GM18507 (cell line): ENCODE measurements at regions not wholly inside any gene's neighbourhood (a gene's known extent, or its start where the extent isn't known, plus 50 kb on each side); places are given as distances from the start of the nearest gene placed in this dataset.

ENCODE experiments used
- DNase-seq: peaks from one replicate; pipeline ENCODE4 v3.0.0; 2011; ENCODE audit warnings: low read depth; ENCODE audit not compliant: insufficient read length; ENCODE audit errors: extremely low spot score
- FAIRE-seq: peaks from 2 replicates; lab custom pipeline; 2011; peaks lifted over from hg19 to GRCh38; lab: Jason Lieb, UNC

- FAIRE-seq (no peak), DNase-seq (no peak)
Measured at GRCh38 chr16:52812678-52813556, 239.8 kb downstream of the CHD9NB start.

GRCh38 chr16:52805559-52806168 lies 247.0 kb downstream of the CHD9NB start:
- no peak for FAIRE-seq
- DNase-seq, result no peak

- FAIRE-seq, result no peak
Measured at GRCh38 chr16:52800432-52800831, 252.3 kb downstream of the CHD9NB start.

GRCh38 chr16:52799149-52799548 lies 252.2 kb upstream of the TOX3 start:
- no peak for DNase-seq

More at GRCh38 chr16:52800432-52800831, 252.3 kb downstream of the CHD9NB start:
- no peak for DNase-seq

GRCh38 chr16:52787709-52788108 lies 240.8 kb upstream of the TOX3 start:
- DNase-seq, result no peak
- no peak for FAIRE-seq

More at GRCh38 chr16:52799149-52799548, 252.2 kb upstream of the TOX3 start:
- FAIRE-seq, result no peak

GRCh38 chr16:52786091-52786490 lies 239.1 kb upstream of the TOX3 start:
- no peak for FAIRE-seq
- DNase-seq, result no peak

- FAIRE-seq, result no peak
- DNase-seq, result no peak
Measured at GRCh38 chr16:52785653-52786052, 238.7 kb upstream of the TOX3 start.

- DNase-seq (no peak), FAIRE-seq (no peak)
Measured at GRCh38 chr16:52783616-52784015, 236.7 kb upstream of the TOX3 start.

- no peak for DNase-seq
- no peak for FAIRE-seq
Measured at GRCh38 chr16:52781005-52781630, 234.2 kb upstream of the TOX3 start.

- DNase-seq, result no peak
- FAIRE-seq, result no peak
Measured at GRCh38 chr16:52773026-52773425, 226.1 kb upstream of the TOX3 start.

GRCh38 chr16:52770828-52771227 lies 223.9 kb upstream of the TOX3 start:
- DNase-seq (no peak), FAIRE-seq (no peak)

- FAIRE-seq (no peak), DNase-seq (no peak)
Measured at GRCh38 chr16:52758473-52758855, 211.5 kb upstream of the TOX3 start.

- FAIRE-seq (no peak), DNase-seq (no peak)
Measured at GRCh38 chr16:52757746-52758472, 211.0 kb upstream of the TOX3 start.

- no peak for FAIRE-seq
Measured at GRCh38 chr16:52756812-52757517, 210.0 kb upstream of the TOX3 start.

GRCh38 chr16:52755396-52755795 lies 208.5 kb upstream of the TOX3 start:
- FAIRE-seq (no peak), DNase-seq (no peak)

More at GRCh38 chr16:52756812-52757517, 210.0 kb upstream of the TOX3 start:
- DNase-seq, result no peak

GRCh38 chr16:52751035-52751434 lies 204.1 kb upstream of the TOX3 start:
- no peak for FAIRE-seq
- DNase-seq, result no peak

GRCh38 chr16:52748741-52749140 lies 201.8 kb upstream of the TOX3 start:
- no peak for FAIRE-seq
- no peak for DNase-seq

GRCh38 chr16:52747088-52747595 lies 200.2 kb upstream of the TOX3 start:
- FAIRE-seq, result no peak
- no peak for DNase-seq

- no peak for FAIRE-seq
Measured at GRCh38 chr16:52743707-52744106, 196.8 kb upstream of the TOX3 start.

More at GRCh38 chr16:52743707-52744106, 196.8 kb upstream of the TOX3 start:
- DNase-seq, result no peak
